ENCODE measurements at regions not wholly inside any gene's neighbourhood (a gene's known extent, or its start where the extent isn't known, plus 50 kb on each side); places are given as distances from the start of the nearest gene placed in this dataset.

DNA sequence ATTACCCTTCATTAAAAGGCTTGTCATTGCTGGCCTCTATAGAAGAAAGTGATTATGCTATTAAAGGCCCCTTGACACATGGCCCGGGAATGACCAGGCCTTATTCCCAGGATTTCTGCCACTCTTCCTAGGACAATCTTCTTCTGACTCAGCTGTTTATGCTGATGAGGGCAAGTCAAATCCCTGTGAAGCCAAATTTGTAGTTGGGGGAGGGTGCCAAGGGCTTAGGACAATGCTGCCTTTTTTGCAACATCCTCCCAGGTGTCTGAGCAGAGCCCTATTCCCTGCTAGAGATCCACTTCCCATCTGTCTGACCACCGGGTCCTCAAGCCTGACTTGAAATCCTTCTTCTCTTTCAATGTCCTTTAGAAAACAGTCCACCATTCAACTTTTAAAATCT is 230.7 kb upstream of the SRRM4 start:
- WGBS, 2 donors: 68 to 78% methylated on average over 2 of the region's 2 CpGs
- no peaks in the 10 kb centered on the region for H3K36me3 ChIP-seq
- no peaks in the 10 kb centered on the region for H3K9me3 ChIP-seq
- no peak for DNase-seq
- H3K27me3 ChIP-seq: no peaks in the 10 kb centered on the region
- intact Hi-C loops (cut with DNase I): no loop called here
- no peaks in the 10 kb centered on the region for H3K4me1 ChIP-seq
- no peak overlapping the region for H3K4me3 ChIP-seq (replicated peaks in 1 of 3)
- TF ChIP-seq, protein P1, sequence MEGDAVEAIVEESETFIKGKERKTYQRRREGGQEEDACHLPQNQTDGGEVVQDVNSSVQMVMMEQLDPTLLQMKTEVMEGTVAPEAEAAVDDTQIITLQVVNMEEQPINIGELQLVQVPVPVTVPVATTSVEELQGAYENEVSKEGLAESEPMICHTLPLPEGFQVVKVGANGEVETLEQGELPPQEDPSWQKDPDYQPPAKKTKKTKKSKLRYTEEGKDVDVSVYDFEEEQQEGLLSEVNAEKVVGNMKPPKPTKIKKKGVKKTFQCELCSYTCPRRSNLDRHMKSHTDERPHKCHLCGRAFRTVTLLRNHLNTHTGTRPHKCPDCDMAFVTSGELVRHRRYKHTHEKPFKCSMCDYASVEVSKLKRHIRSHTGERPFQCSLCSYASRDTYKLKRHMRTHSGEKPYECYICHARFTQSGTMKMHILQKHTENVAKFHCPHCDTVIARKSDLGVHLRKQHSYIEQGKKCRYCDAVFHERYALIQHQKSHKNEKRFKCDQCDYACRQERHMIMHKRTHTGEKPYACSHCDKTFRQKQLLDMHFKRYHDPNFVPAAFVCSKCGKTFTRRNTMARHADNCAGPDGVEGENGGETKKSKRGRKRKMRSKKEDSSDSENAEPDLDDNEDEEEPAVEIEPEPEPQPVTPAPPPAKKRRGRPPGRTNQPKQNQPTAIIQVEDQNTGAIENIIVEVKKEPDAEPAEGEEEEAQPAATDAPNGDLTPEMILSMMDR (IDR thresholded peaks at IDR 0.05): no peak
- TF ChIP-seq POLR2A (IDR thresholded peaks at IDR 0.05): no peak
- H3K27ac ChIP-seq: no peak overlapping the region

DNA sequence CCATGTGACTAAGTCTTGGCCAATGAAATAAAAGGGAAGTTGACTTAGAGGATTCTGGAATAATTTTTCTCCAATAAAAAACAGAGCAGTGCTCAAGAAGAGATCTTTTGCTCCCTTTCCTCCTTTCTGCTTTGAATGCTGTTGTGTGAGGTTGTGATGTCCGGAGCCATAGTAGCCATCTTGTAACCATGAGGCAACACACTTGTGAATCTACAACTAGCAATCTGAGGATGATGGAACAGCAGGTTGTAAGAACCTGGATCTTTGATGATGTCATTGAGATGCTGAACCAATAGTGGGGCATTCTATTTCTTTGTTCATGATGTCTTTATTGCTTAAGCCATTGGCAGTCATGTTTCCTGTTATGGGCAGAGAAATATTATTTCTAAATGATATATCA is 230.0 kb upstream of the SRRM4 start:
- Histone ChIP-seq H3K36me3 (no peaks in the 10 kb centered on the region), H3K27ac (no peak overlapping the region), H3K9me3 (no peaks in the 10 kb centered on the region), H3K4me3 (replicated peaks in 1 of 3) (no peak overlapping the region), H3K4me1 (no peaks in the 10 kb centered on the region), H3K27me3 (no peaks in the 10 kb centered on the region)
- 92 to 96% methylated on average over 1 of the region's 1 CpG for WGBS, 2 donors
- no peak for DNase-seq
- TF ChIP-seq POLR2A (IDR thresholded peaks at IDR 0.05): no peak
- intact Hi-C loops (cut with DNase I): no loop called here

DNA sequence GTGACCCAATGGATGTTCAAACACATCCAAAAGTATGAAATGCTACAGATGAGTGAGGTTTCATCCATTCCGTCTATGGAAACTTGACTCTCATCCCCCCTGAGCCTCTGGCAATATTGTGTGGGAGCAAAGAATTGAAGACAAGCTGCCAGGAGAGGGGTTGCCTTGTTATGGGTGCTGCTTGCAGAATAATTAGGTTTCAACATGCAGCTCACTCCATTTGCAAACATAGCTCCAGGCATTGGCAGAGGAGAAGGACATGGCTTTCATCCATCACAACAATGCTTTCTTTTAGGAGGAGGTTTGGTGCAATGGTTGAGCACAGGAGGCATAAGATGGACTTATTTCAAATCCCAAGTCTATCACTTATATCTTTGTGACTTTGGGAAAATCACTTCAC is 220.7 kb upstream of the SRRM4 start:
- Histone ChIP-seq H3K9me3 (no peaks in the 10 kb centered on the region), H3K36me3 (no peaks in the 10 kb centered on the region), H3K4me1 (no peaks in the 10 kb centered on the region), H3K27me3 (no peaks in the 10 kb centered on the region), H3K27ac (no peak overlapping the region), H3K4me3 (replicated peaks in 1 of 3) (no peak overlapping the region)
- no peak for TF ChIP-seq POLR2A (IDR thresholded peaks at IDR 0.05)
- TF ChIP-seq, protein P1 (IDR thresholded peaks at IDR 0.05): no peak
- 73 to 95% methylated on average over 1 of the region's 1 CpG for WGBS, 2 donors
- no peak for DNase-seq
- intact Hi-C loops (cut with DNase I): no loop called here

DNA sequence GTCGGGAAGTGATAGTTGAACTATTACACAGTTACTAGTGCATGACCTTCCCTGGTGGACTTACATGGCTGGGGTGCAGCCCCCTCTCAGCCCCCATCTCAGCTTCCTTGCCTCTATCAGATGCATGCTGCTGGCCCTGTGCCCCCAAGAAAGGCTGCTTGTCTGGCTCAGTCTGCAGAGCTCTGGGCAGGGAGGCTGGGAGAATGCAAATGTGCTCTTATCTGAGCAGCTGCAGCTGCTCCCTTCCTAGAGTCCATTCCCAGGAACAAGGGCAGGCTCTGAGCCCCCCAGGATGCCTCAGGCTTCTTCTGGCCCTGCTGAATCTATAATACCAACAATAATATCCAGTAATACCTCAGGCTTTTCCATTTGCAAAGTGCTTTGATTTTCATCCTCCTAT is 218.1 kb upstream of the SRRM4 start:
- intact Hi-C loops (cut with DNase I): no loop called here
- H3K4me1 ChIP-seq: no peaks in the 10 kb centered on the region
- DNase-seq: no peak
- TF ChIP-seq POLR2A (IDR thresholded peaks at IDR 0.05): no peak
- TF ChIP-seq, protein P1 (IDR thresholded peaks at IDR 0.05): no peak
- no peak overlapping the region for H3K27ac ChIP-seq
- 68 to 71% methylated on average over 1 of the region's 1 CpG for WGBS, 2 donors
- no peaks in the 10 kb centered on the region for H3K36me3 ChIP-seq
- H3K4me3 ChIP-seq (replicated peaks in 1 of 3): no peak overlapping the region
- H3K9me3 ChIP-seq: no peaks in the 10 kb centered on the region
- H3K27me3 ChIP-seq: no peaks in the 10 kb centered on the region

DNA sequence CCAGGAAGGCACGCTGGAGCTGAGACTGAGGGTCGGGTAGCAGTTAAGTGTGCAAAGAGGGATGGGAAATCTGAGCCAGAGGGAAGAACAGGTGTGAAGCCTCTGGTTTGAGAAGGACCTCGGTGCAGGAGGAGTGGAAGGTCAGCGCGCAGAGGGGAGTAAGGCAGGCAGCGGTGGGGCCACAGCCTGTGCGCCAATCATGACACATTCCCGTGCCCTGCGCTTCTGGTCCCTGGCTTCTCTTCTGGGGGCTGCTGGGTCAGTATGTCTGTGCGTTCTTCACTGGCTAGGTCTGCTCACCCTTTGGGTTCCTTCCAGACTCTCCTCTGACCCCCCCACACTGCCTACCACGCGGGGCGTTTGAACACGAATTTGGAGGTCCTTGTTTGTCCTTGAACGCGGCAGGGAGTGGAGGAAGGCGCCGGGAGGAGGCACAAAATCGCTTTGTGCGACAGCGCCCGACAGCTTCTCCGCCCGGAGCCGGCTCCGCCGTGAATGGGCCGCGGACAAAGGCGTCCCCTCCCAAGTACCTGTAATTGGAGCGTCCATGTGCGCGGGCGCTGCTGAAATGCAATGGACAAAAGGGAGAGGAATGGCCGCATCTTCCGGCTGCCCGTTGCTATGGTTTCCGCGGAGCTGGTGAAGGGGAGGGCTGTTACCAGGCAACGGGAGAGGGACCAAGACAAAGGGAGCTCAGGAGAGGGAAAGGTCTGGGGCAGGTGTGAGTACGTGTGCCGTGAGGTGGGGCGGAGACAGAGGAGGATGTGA is 207.2 kb upstream of the SRRM4 start:
- no peaks in the 10 kb centered on the region for H3K4me1 ChIP-seq
- H3K36me3 ChIP-seq: no peaks in the 10 kb centered on the region
- H3K27ac ChIP-seq: no peak overlapping the region
- H3K4me3 ChIP-seq (replicated peaks in 1 of 3): no peak overlapping the region
- H3K27me3 ChIP-seq: no peaks in the 10 kb centered on the region
- intact Hi-C loops (cut with DNase I): no loop called here
- DNase-seq: no peak
- WGBS, 2 donors: 9 to 13% methylated on average over 39 to 43 of the region's 43 CpGs
- no peaks in the 10 kb centered on the region for H3K9me3 ChIP-seq
- TF ChIP-seq, protein P1 (IDR thresholded peaks at IDR 0.05): no peak

Data from thyroid gland (tissue), 4 donors.